ENCODE measurements at regions not wholly inside any gene's neighbourhood (a gene's known extent, or its start where the extent isn't known, plus 50 kb on each side); places are given as distances from the start of the nearest gene placed in this dataset.

GRCh38 chr12:43094886-43095575 lies 457.0 kb downstream of the ADAMTS20 start:
- ChIA-PET CTCF (no interaction called here), POLR2A (ENCODE audit: low non-redundant PET) (no interaction called here)
- no peak for DNase-seq (ENCODE audit: low spot score)
- no peak overlapping the region for H3K27ac ChIP-seq
- no peak for TF ChIP-seq CTCF (conservative IDR thresholded peaks at IDR 0.05; ENCODE audit: low read depth)

GRCh38 chr12:43090981-43091380 lies 461.0 kb downstream of the ADAMTS20 start:
- ChIA-PET CTCF (interaction anchor here (0.7 kb wide), 1 partner anchor 719 kb away, joined by 4 read pairs; no protein-coding TSS in a partner anchor), POLR2A (ENCODE audit: low non-redundant PET) (no interaction called here)
- DNase-seq (ENCODE audit: low spot score), result no peak
- no peak for TF ChIP-seq CTCF (conservative IDR thresholded peaks at IDR 0.05; ENCODE audit: low read depth)
- H3K27ac ChIP-seq, result no peak overlapping the region

GRCh38 chr12:43087195-43088091 lies 464.6 kb downstream of the ADAMTS20 start:
- no peak overlapping the region for H3K27ac ChIP-seq
- ChIA-PET POLR2A (ENCODE audit: low non-redundant PET) (no interaction called here), CTCF (no interaction called here)
- TF ChIP-seq CTCF (conservative IDR thresholded peaks at IDR 0.05; ENCODE audit: low read depth), result no peak
- DNase-seq (ENCODE audit: low spot score), result no peak

- POLR2A ChIA-PET (ENCODE audit: low non-redundant PET), result no interaction called here
- no peak for DNase-seq (ENCODE audit: low spot score)
- no peak for TF ChIP-seq CTCF (conservative IDR thresholded peaks at IDR 0.05; ENCODE audit: low read depth)
- CTCF ChIA-PET, result no interaction called here
- no peak overlapping the region for H3K27ac ChIP-seq
These were observed 472.5 kb downstream of the ADAMTS20 start for GRCh38 chr12:43079476-43079875.

- POLR2A ChIA-PET (ENCODE audit: low non-redundant PET), result no interaction called here
- TF ChIP-seq CTCF (conservative IDR thresholded peaks at IDR 0.05; ENCODE audit: low read depth), result no peak
- CTCF ChIA-PET, result no interaction called here
- no peak overlapping the region for H3K27ac ChIP-seq
- no peak for DNase-seq (ENCODE audit: low spot score)
These were observed 473.0 kb downstream of the ADAMTS20 start for GRCh38 chr12:43078976-43079375.

- ChIA-PET POLR2A (ENCODE audit: low non-redundant PET) (no interaction called here), CTCF (no interaction called here)
- no peak for DNase-seq (ENCODE audit: low spot score)
- TF ChIP-seq CTCF (conservative IDR thresholded peaks at IDR 0.05; ENCODE audit: low read depth), result no peak
- no peak overlapping the region for H3K27ac ChIP-seq
These were observed 479.6 kb downstream of the ADAMTS20 start for GRCh38 chr12:43072431-43072830.
